OCI-LY7 (cell line): ENCODE measurements at regions not wholly inside any gene's neighbourhood (a gene's known extent, or its start where the extent isn't known, plus 50 kb on each side); places are given as distances from the start of the nearest gene placed in this dataset.

ENCODE experiments used
- EZH2phosphoT487 ChIP-seq: fragments of 200-600 bp; sonication (generic); IDR thresholded peaks from 2 replicates; pipeline ENCODE4 v1.6.1; 2018; ENCODE audit warnings: low read depth, borderline replicate concordance, mild to moderate bottlenecking, mixed run types, antibody characterized with exemption, low read length, moderate library complexity, mixed read lengths
- TF ChIP-seq, protein P1 (sequence below): fragments of 200-600 bp; sonication (generic); conservative IDR thresholded peaks from 2 replicates; pipeline ENCODE4 v1.5.1; 2014; ENCODE audit warnings: mild to moderate bottlenecking, antibody characterized with exemption, low read length, moderate library complexity, mixed read lengths

DNA sequence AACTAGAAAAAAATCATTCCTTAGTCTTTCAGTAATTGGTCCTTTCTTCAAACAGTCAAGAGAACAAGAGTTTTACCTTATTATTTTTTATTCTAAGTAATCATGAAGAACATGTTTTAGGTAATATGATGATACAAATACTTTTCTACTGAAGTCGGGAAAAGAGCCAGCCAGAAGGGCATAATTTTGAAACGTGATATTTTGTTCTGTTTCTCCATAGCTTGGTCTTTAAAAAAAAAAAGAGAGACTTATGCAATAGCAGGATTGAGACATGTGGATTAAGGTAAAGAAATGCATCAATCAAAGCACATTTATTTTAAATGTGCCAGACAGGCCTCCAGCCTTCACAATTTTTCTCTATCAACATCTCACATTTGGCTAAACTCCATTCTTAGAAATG lies 1016.8 kb downstream of the CNTNAP5 start:
- TF ChIP-seq, protein P1, sequence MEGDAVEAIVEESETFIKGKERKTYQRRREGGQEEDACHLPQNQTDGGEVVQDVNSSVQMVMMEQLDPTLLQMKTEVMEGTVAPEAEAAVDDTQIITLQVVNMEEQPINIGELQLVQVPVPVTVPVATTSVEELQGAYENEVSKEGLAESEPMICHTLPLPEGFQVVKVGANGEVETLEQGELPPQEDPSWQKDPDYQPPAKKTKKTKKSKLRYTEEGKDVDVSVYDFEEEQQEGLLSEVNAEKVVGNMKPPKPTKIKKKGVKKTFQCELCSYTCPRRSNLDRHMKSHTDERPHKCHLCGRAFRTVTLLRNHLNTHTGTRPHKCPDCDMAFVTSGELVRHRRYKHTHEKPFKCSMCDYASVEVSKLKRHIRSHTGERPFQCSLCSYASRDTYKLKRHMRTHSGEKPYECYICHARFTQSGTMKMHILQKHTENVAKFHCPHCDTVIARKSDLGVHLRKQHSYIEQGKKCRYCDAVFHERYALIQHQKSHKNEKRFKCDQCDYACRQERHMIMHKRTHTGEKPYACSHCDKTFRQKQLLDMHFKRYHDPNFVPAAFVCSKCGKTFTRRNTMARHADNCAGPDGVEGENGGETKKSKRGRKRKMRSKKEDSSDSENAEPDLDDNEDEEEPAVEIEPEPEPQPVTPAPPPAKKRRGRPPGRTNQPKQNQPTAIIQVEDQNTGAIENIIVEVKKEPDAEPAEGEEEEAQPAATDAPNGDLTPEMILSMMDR: no peak
- TF ChIP-seq EZH2phosphoT487: no peak
